MM.1S (cell line): ENCODE measurements at regions not wholly inside any gene's neighbourhood (a gene's known extent, or its start where the extent isn't known, plus 50 kb on each side); places are given as distances from the start of the nearest gene placed in this dataset.

Experiments used
- EZH2 ChIP-seq: fragments of 300-600 bp; sonication (generic); optimal IDR thresholded peaks from 2 replicates; pipeline ENCODE3; 2017; ENCODE audit warnings: low read depth, mild to moderate bottlenecking, antibody characterized with exemption, low read length, mixed read lengths
- TF ChIP-seq, protein P1 (sequence below): fragments of 300-600 bp; sonication (generic); IDR thresholded peaks from 2 replicates; pipeline ENCODE4 v1.5.1; 2016; ENCODE audit warnings: antibody characterized with exemption, low read length, mixed read lengths

DNA sequence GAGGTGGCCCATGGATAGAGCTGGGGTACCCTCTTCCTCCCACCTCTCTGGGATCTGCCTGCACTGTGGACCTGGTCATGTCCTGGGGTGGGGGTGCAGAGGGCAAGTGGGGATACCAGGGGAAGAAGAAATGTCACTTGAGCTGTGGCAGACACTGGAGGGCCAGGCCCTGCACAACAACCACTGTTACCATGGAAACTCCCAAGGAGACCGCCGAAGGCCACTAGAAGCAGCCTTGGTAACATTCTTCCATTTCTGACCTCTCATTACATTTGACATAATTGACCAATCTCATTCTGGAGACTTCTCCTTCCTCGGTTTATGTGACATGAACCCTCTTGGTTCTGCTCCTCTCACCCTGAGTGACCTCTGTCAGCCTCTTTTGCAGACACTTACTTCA lies 179.9 kb upstream of the SERP2 start:
- TF ChIP-seq, protein P1, sequence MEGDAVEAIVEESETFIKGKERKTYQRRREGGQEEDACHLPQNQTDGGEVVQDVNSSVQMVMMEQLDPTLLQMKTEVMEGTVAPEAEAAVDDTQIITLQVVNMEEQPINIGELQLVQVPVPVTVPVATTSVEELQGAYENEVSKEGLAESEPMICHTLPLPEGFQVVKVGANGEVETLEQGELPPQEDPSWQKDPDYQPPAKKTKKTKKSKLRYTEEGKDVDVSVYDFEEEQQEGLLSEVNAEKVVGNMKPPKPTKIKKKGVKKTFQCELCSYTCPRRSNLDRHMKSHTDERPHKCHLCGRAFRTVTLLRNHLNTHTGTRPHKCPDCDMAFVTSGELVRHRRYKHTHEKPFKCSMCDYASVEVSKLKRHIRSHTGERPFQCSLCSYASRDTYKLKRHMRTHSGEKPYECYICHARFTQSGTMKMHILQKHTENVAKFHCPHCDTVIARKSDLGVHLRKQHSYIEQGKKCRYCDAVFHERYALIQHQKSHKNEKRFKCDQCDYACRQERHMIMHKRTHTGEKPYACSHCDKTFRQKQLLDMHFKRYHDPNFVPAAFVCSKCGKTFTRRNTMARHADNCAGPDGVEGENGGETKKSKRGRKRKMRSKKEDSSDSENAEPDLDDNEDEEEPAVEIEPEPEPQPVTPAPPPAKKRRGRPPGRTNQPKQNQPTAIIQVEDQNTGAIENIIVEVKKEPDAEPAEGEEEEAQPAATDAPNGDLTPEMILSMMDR = no peak
- no peak for TF ChIP-seq EZH2
